NT2/D1 (cell line): ENCODE measurements at regions not wholly inside any gene's neighbourhood (a gene's known extent, or its start where the extent isn't known, plus 50 kb on each side); places are given as distances from the start of the nearest gene placed in this dataset.

Experiments used
- SUZ12 ChIP-seq: IDR thresholded peaks from 2 replicates; pipeline ENCODE4 v1.6.1; 2011; ENCODE audit not compliant: insufficient read length, insufficient read depth; ENCODE audit errors: extremely low read depth
- YY1 ChIP-seq: IDR thresholded peaks from 2 replicates; pipeline ENCODE4 v1.6.1; 2011; ENCODE audit not compliant: insufficient read length, insufficient read depth

GRCh38 chr2:36266536-36267121 lies 88.9 kb upstream of the CRIM1 start:
- TF ChIP-seq SUZ12 (no peak), YY1 (no peak)
